C4-2B (cell line): ENCODE measurements at regions not wholly inside any gene's neighbourhood (a gene's known extent, or its start where the extent isn't known, plus 50 kb on each side); places are given as distances from the start of the nearest gene placed in this dataset.

Experiments used
- H3K27ac ChIP-seq: fragments of 450-650 bp; 2 replicates; pipeline ENCODE4 v1.5.1; 2017
- CTCF ChIP-seq: fragments of 450-650 bp; conservative IDR thresholded peaks from 2 replicates; pipeline ENCODE4 v1.5.1; 2017; ENCODE audit warnings: mild to moderate bottlenecking
- ZFX ChIP-seq: fragments of 450-650 bp; IDR thresholded peaks from 2 replicates; pipeline ENCODE4 v1.6.1; 2017

DNA sequence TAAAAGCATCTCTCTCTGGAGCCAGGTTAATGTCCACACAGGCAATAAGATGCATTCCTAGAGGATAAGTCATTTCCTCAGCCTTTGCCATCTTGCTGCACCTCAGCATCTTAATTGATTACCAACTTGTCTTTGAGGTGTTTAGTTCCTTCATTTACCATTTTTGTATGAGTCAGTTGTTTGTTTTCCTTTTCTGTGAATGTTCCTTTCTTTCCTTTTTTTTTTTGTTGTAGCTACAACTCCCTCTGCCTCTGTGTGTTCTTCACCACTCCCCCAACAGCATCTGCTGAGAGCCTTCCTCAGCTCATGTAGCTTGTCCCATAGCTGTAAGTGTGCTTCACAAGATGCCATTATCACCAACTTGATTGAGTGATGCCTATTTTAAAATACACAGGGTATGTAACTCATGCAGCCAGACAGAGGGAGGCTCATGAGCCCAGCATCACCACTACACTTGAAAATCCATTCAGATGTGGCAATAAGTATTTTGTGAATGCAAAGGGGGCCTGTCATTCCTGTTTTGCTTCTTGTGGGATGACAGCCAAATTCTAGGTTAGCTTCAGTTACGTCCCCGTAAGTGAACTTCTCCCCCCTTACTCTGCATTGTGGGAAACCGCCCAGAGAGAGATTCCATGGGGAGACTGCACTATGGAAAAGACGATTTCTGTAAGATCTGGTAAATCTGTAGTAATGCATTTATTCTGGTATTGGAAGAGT, 315.9 kb upstream of the ZEB2 start:
- no peak for TF ChIP-seq ZFX
- no peak for TF ChIP-seq CTCF
- no peak overlapping the region for H3K27ac ChIP-seq

DNA sequence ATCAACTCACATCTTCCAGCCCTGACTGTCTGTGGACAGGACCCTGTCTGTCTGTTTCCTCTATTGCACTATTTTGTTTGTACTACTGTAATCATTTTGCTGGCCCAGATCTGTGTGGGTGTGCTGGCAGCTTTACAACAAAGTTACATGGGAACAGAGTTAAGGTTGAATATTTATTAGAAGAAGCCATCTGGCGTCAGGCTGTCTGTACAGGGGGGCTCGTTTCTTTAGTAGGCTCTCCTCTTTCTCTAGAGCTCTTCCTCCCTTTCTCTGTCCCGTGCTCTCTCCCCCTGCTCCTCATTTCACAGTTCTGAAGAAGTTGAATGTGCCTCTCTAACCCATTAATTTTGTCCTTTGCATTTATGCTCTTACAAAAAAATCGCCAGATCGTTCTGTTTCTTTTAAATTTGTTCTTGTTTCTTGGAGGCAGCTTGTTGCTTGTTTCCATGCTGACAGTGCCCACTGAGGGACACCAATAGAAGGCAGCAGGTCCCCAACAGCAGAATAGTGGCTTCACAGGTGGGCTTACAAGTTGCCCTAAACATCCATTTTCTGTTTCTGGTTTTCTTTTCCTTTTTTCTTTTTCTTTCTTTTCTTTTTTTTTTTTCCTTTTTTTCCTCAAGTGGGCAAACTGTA, 315.2 kb upstream of the ZEB2 start:
- H3K27ac ChIP-seq: no peak overlapping the region
- TF ChIP-seq ZFX (no peak), CTCF (no peak)

DNA sequence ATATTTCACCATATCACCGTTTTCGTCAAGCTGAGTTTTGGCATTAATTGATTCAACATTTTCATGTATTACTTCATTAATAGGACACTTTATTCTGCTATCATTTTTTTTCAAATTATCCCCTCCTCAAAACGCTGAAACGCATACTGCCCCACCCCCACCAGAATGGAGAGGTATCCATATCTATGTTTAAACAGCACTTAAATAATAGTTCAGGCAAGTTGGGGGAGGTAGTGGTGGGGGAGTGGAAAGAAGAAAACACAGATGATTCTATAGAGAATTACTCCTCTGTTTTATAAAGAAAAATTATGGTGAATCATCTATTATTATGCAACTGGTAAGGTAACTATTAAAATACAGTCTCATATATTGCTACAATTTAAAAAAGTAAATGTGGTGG, 314.4 kb upstream of the ZEB2 start:
- TF ChIP-seq ZFX (no peak), CTCF (no peak)
- no peak overlapping the region for H3K27ac ChIP-seq

DNA sequence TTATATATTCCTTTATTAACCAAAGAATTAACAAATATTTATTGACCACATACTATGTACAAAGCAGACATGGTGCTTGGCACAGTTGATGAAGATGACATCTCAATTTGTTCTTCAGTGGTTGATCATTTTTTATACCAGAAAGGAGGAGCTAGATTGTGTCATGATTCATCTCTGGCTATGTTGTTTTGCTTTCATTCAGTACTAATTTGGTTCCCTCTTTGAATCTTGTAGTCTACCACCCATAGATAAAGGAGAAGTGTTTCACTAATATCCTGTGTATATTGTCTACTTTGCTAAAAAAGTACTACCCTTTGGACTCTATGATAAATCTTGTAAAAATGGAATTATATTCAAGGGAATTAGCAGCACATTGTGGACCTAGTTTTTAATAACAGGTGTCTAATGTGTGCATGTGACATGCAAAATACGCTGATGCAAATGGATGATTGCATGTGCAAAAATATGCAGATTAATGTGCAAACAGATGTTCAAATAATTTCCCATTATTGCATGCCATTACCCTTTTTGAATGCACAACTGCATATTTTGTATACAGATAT, 313.2 kb upstream of the ZEB2 start:
- H3K27ac ChIP-seq: no peak overlapping the region
- TF ChIP-seq CTCF (no peak), ZFX (no peak)

GRCh38 chr2:144832048-144832447, 312.1 kb upstream of the ZEB2 start:
- no peak for TF ChIP-seq CTCF
- TF ChIP-seq ZFX: no peak
- no peak overlapping the region for H3K27ac ChIP-seq

- TF ChIP-seq CTCF: no peak
- no peak overlapping the region for H3K27ac ChIP-seq
Measured at GRCh38 chr2:144830543-144830942, 310.6 kb upstream of the ZEB2 start.

GRCh38 chr2:144827404-144827803, 307.5 kb upstream of the ZEB2 start:
- no peak overlapping the region for H3K27ac ChIP-seq
- TF ChIP-seq ZFX (no peak), CTCF (no peak)
